CD8-positive, alpha-beta memory T cell (primary cell): ENCODE measurements at regions not wholly inside any gene's neighbourhood (a gene's known extent, or its start where the extent isn't known, plus 50 kb on each side); places are given as distances from the start of the nearest gene placed in this dataset.

ENCODE experiments used
- CTCF ChIA-PET: fragments of 350-600 bp; sonication (Branson Sonifier 250); formaldehyde crosslinking; loops from one replicate; lab custom pipeline; 2021; ENCODE audit warnings: antibody characterized with exemption; lab: Charles Lee
- POLR2A ChIA-PET: fragments of 350-600 bp; sonication (Branson Sonifier 250); formaldehyde crosslinking; loops from one replicate; lab custom pipeline; 2021; ENCODE audit warnings: antibody characterized with exemption; lab: Charles Lee
- DNase-seq, 5 donors: peaks; one replicate each; pipeline versions ENCODE4 v3.0.0 to v3.0.0-alpha.2; 2020 to 2022; ENCODE audit warnings: mixed read lengths in 1 of 5
- H3K27ac ChIP-seq: one replicate; pipeline ENCODE4 v1.7.0; 2013; ENCODE audit warnings: low read depth, mild to moderate bottlenecking, low read length, moderate library complexity
- H3K27me3 ChIP-seq: 2 replicates; pipeline ENCODE4 v1.7.0; 2013; ENCODE audit warnings: low read length, mild to moderate bottlenecking; ENCODE audit not compliant: insufficient read depth, poor library complexity, severe bottlenecking
- H3K36me3 ChIP-seq: 2 replicates; pipeline ENCODE4 v1.7.0; 2013; ENCODE audit warnings: mild to moderate bottlenecking, low read length, moderate library complexity; ENCODE audit not compliant: insufficient read depth
- H3K4me1 ChIP-seq: 2 replicates; pipeline ENCODE4 v1.7.0; 2013; ENCODE audit warnings: mild to moderate bottlenecking, low read length, moderate library complexity; ENCODE audit not compliant: insufficient read depth
- H3K4me3 ChIP-seq: 2 replicates; pipeline ENCODE4 v1.7.0; 2013; ENCODE audit warnings: mild to moderate bottlenecking, low read length
- H3K9me3 ChIP-seq: 2 replicates; pipeline ENCODE4 v1.7.0; 2013; ENCODE audit warnings: mild to moderate bottlenecking, low read length
- H3K27ac Mint-ChIP-seq, 8 donors: one replicate each; pipeline ENCODE4 v1.8.0; 2020 to 2021; ENCODE audit warnings: mixed read lengths in 8 of 8, mild to moderate bottlenecking in 6 of 8, inconsistent platforms in 3 of 8, moderate library complexity in 3 of 8
- H3K27me3 Mint-ChIP-seq, 2 donors: one replicate each; pipeline ENCODE4 v1.8.0; 2020 to 2021; ENCODE audit warnings: mixed read lengths in 2 of 2, mild to moderate bottlenecking in 1 of 2, moderate library complexity in 1 of 2
- H3K36me3 Mint-ChIP-seq, 3 donors: one replicate each; pipeline ENCODE4 v1.8.0; 2020 to 2021; ENCODE audit warnings: mixed read lengths in 3 of 3, inconsistent platforms in 1 of 3, mild to moderate bottlenecking in 1 of 3
- H3K4me1 Mint-ChIP-seq, 3 donors: one replicate each; pipeline ENCODE4 v1.8.0; 2020 to 2021; ENCODE audit warnings: mixed read lengths in 3 of 3, inconsistent platforms in 1 of 3, mild to moderate bottlenecking in 1 of 3
- H3K4me3 Mint-ChIP-seq, 7 donors: one replicate each; pipeline ENCODE4 v1.8.0; 2020 to 2021; ENCODE audit warnings: mixed read lengths in 7 of 7, mild to moderate bottlenecking in 6 of 7, moderate library complexity in 4 of 7, inconsistent platforms in 2 of 7
- H3K9me3 Mint-ChIP-seq, 5 donors: one replicate each; pipeline ENCODE4 v1.8.0; 2020 to 2022; ENCODE audit warnings: mixed read lengths in 5 of 5, mild to moderate bottlenecking in 3 of 5, moderate library complexity in 2 of 5, inconsistent platforms in 1 of 5

DNA sequence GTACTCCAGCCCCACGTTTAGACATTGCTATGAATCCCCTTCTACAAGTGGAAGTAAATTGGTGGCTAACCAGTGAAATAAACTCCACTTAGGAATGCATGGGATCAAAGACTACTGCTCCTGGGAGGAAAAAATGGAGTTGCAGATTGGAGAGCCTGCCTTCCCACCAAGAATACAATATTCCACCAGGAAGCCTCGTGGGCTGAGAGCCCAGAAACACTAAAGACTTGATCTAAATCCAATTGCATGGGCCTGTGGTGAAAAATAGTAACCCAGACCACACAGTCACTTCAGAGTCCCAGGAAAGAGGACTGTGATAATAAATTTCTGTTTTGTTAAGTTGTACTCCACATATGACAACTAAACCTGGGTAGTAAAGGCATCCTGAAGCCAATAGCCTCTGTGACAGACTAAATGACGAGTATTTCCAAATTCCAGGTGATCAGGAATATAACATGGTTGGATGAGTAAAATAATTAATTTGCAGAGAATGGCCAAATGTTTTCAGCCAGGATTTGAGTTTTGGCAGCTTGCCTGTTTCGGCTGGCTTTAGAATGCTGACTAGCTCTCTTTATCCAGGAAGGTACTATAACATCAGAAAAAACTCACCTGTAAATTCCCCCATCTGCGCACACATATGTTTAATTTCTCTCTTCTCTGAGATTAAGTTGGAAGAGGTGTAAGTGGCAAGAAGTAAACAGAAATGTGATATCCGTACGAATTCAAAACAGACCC is 480.3 kb downstream of the LIG4 start:
- Mint-ChIP-seq H3K36me3 (no peaks in the 10 kb centered on the region), H3K27me3 (no peaks in the 10 kb centered on the region), H3K27ac (no peak overlapping the region), H3K4me1 (no peaks in the 10 kb centered on the region), H3K4me3 (no peak overlapping the region), H3K9me3 (peaks cover 0 to 11% (median 3%) of the 10 kb centered on the region in 5 donors)
- H3K36me3 ChIP-seq: no peaks in the 10 kb centered on the region
- no peak overlapping the region for H3K4me3 ChIP-seq
- H3K27me3 ChIP-seq: no peaks in the 10 kb centered on the region
- ChIA-PET CTCF (no interaction called here), POLR2A (no interaction called here)
- DNase-seq: no peak
- H3K4me1 ChIP-seq: no peaks in the 10 kb centered on the region
- H3K27ac ChIP-seq: no peak overlapping the region
- H3K9me3 ChIP-seq: no peaks in the 10 kb centered on the region

GRCh38 chr13:107733276-107733675 is 482.1 kb downstream of the LIG4 start:
- Mint-ChIP-seq H3K36me3 (no peaks in the 10 kb centered on the region), H3K27ac (no peak overlapping the region), H3K27me3 (no peaks in the 10 kb centered on the region), H3K4me3 (no peak overlapping the region), H3K4me1 (no peaks in the 10 kb centered on the region), H3K9me3 (peaks cover 0 to 7% (median 3%) of the 10 kb centered on the region in 5 donors)
- H3K9me3 ChIP-seq: no peaks in the 10 kb centered on the region
- no peaks in the 10 kb centered on the region for H3K4me1 ChIP-seq
- no peak overlapping the region for H3K4me3 ChIP-seq
- H3K27me3 ChIP-seq: no peaks in the 10 kb centered on the region
- no peak overlapping the region for H3K27ac ChIP-seq
- CTCF ChIA-PET: no interaction called here
- no peaks in the 10 kb centered on the region for H3K36me3 ChIP-seq
- POLR2A ChIA-PET: no interaction called here
- no peak for DNase-seq

- no peak overlapping the region for H3K27ac ChIP-seq
- ChIA-PET POLR2A (no interaction called here), CTCF (interaction anchor here (1.1 kb wide), 1 partner anchor 12 kb away, joined by 3 read pairs; no protein-coding TSS in a partner anchor)
- Mint-ChIP-seq H3K4me1 (no peaks in the 10 kb centered on the region), H3K27ac (no peak overlapping the region), H3K36me3 (no peaks in the 10 kb centered on the region), H3K4me3 (no peak overlapping the region), H3K27me3 (no peaks in the 10 kb centered on the region), H3K9me3 (peaks cover 0 to 11% (median 9%) of the 10 kb centered on the region in 5 donors)
- H3K36me3 ChIP-seq: no peaks in the 10 kb centered on the region
- H3K4me1 ChIP-seq: no peaks in the 10 kb centered on the region
- no peak for DNase-seq
- H3K9me3 ChIP-seq: no peaks in the 10 kb centered on the region
- H3K4me3 ChIP-seq: no peak overlapping the region
- H3K27me3 ChIP-seq: no peaks in the 10 kb centered on the region
Observed at GRCh38 chr13:107730813-107731212, 484.5 kb downstream of the LIG4 start.

GRCh38 chr13:107721125-107721869 is 494.0 kb downstream of the LIG4 start:
- Histone ChIP-seq H3K27me3 (no peaks in the 10 kb centered on the region), H3K27ac (no peak overlapping the region), H3K4me3 (no peak overlapping the region), H3K36me3 (no peaks in the 10 kb centered on the region), H3K4me1 (no peaks in the 10 kb centered on the region), H3K9me3 (no peaks in the 10 kb centered on the region)
- DNase-seq: no peak
- Mint-ChIP-seq H3K27me3 (no peaks in the 10 kb centered on the region), H3K9me3 (peaks cover 0 to 16% (median 9%) of the 10 kb centered on the region in 5 donors), H3K36me3 (no peaks in the 10 kb centered on the region), H3K27ac (no peak overlapping the region), H3K4me1 (no peaks in the 10 kb centered on the region), H3K4me3 (no peak overlapping the region)
- ChIA-PET CTCF (no interaction called here), POLR2A (no interaction called here)

- H3K36me3 Mint-ChIP-seq: no peaks in the 10 kb centered on the region
Observed at GRCh38 chr13:107716741-107717140, 498.6 kb downstream of the LIG4 start.

GRCh38 chr13:107716241-107716640 is 499.1 kb downstream of the LIG4 start:
- Mint-ChIP-seq H3K36me3 (no peaks in the 10 kb centered on the region), H3K9me3 (peaks cover 0 to 11% (median 6%) of the 10 kb centered on the region in 5 donors), H3K4me3 (no peak overlapping the region), H3K27ac (no peak overlapping the region), H3K4me1 (no peaks in the 10 kb centered on the region), H3K27me3 (no peaks in the 10 kb centered on the region)
- Histone ChIP-seq H3K27me3 (no peaks in the 10 kb centered on the region), H3K36me3 (no peaks in the 10 kb centered on the region), H3K4me1 (no peaks in the 10 kb centered on the region), H3K27ac (no peak overlapping the region), H3K9me3 (no peaks in the 10 kb centered on the region), H3K4me3 (no peak overlapping the region)
- ChIA-PET CTCF (no interaction called here), POLR2A (no interaction called here)
- DNase-seq: no peak

More at GRCh38 chr13:107716741-107717140, 498.6 kb downstream of the LIG4 start:
- Histone ChIP-seq H3K27ac (no peak overlapping the region), H3K4me1 (no peaks in the 10 kb centered on the region), H3K4me3 (no peak overlapping the region), H3K9me3 (no peaks in the 10 kb centered on the region), H3K36me3 (no peaks in the 10 kb centered on the region), H3K27me3 (no peaks in the 10 kb centered on the region)
- H3K4me3 Mint-ChIP-seq: no peak overlapping the region
- ChIA-PET CTCF (no interaction called here), POLR2A (no interaction called here)
- DNase-seq: no peak
- H3K9me3 Mint-ChIP-seq: peaks cover 0 to 11% (median 6%) of the 10 kb centered on the region in 5 donors
- H3K27ac Mint-ChIP-seq: no peak overlapping the region
- H3K27me3 Mint-ChIP-seq: no peaks in the 10 kb centered on the region
- H3K4me1 Mint-ChIP-seq: no peaks in the 10 kb centered on the region

DNA sequence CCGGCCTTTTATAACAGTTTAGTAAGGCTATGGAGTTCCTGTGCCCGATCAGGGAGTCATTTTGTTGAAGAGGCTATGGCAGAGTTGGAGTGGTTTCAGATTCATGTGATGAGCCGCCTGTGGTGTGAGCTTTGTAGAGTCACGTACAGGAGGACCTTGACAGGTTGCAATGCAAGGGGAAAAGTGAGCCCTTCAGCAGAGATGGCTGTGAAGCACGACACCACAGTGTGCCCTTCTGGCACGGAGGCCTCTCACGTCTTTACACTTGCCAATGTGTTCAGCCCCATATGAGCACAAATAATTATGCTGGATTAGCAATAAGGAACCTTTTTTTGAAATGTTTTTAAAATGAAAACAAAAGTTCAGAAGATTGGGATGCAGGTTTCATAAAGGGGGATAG is 499.8 kb downstream of the LIG4 start:
- peaks cover 0 to 13% (median 4%) of the 10 kb centered on the region in 5 donors for H3K9me3 Mint-ChIP-seq
- H3K27ac Mint-ChIP-seq: peak overlapping the region in 1 of 8 donors; percentile 47

DNA sequence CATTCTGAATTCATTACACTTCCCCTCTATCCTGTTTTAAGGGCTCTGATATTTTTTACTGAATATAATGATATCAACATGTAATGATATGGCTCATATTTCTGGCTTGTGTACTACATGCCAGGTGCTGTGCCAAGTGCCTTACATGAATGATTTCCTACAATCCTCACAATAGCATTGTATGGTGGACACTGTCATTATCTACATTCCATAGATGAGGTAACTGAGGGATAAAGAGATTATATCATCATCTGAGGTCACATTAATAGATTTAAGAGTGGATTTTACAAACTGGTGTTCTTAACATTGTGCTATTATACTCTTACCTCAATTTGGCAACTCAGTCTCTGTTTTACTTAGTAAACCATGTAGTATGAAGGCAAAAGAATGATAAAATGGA is 502.0 kb downstream of the LIG4 start:
- Histone ChIP-seq H3K4me3 (no peak overlapping the region), H3K36me3 (no peaks in the 10 kb centered on the region), H3K9me3 (no peaks in the 10 kb centered on the region), H3K4me1 (no peaks in the 10 kb centered on the region), H3K27me3 (no peaks in the 10 kb centered on the region), H3K27ac (no peak overlapping the region)
- Mint-ChIP-seq H3K27me3 (no peaks in the 10 kb centered on the region), H3K9me3 (peaks cover 0 to 13% (median 5%) of the 10 kb centered on the region in 5 donors), H3K27ac (no peak overlapping the region), H3K4me1 (no peaks in the 10 kb centered on the region), H3K36me3 (no peaks in the 10 kb centered on the region), H3K4me3 (no peak overlapping the region)
- DNase-seq: no peak
- ChIA-PET POLR2A (no interaction called here), CTCF (no interaction called here)

More for the DNA sequence above, 499.8 kb downstream of the LIG4 start:
- DNase-seq: no peak
- H3K4me3 ChIP-seq: no peak overlapping the region
- ChIA-PET CTCF (no interaction called here), POLR2A (no interaction called here)
- H3K36me3 Mint-ChIP-seq: no peaks in the 10 kb centered on the region
- H3K4me1 ChIP-seq: no peaks in the 10 kb centered on the region
- H3K4me1 Mint-ChIP-seq: no peaks in the 10 kb centered on the region
- H3K9me3 ChIP-seq: no peaks in the 10 kb centered on the region
- no peaks in the 10 kb centered on the region for H3K27me3 Mint-ChIP-seq
- no peak overlapping the region for H3K4me3 Mint-ChIP-seq
- no peak overlapping the region for H3K27ac ChIP-seq
- H3K36me3 ChIP-seq: no peaks in the 10 kb centered on the region
- no peaks in the 10 kb centered on the region for H3K27me3 ChIP-seq
